Gastroesophageal sphincter (tissue), 3 donors: ENCODE measurements at regions not wholly inside any gene's neighbourhood (a gene's known extent, or its start where the extent isn't known, plus 50 kb on each side); places are given as distances from the start of the nearest gene placed in this dataset.

Source experiments
- CTCF ChIP-seq, 4 experiments: fragments of 200-600 bp in 2 of 4; fragments of 450-650 bp in 2 of 4; sonication (generic) in 1 of 4; IDR thresholded peaks; one replicate each; pipeline ENCODE4 v1.5.1; 2017 to 2019; ENCODE audit warnings: antibody characterized with exemption in 4 of 4, mild to moderate bottlenecking in 2 of 4, moderate library complexity in 2 of 4
- POLR2AphosphoS5 ChIP-seq: sonication (generic); formaldehyde crosslinking; IDR thresholded peaks from one replicate; pipeline ENCODE4 v1.6.1; 2017; ENCODE audit warnings: antibody characterized with exemption

GRCh38 chr18:26637983-26638382 is 89.6 kb upstream of the KCTD1 start:
- TF ChIP-seq POLR2AphosphoS5 (no peak), CTCF (IDR thresholded peaks at IDR 0.05) (no peak)
